WTC11 (cell line): ENCODE measurements at regions not wholly inside any gene's neighbourhood (a gene's known extent, or its start where the extent isn't known, plus 50 kb on each side); places are given as distances from the start of the nearest gene placed in this dataset.

Experiments used
- ATAC-seq: fragments of 200-7000 bp; cut with Tn5 transposase; 2 replicates; pipeline ENCODE4 v1.10.0; 2021; ENCODE audit warnings: mild to moderate bottlenecking, moderate library complexity
- CTCF ChIA-PET: fragments of 300-600 bp; sonication (Branson Sonifier 250); formaldehyde crosslinking; loops from one replicate; lab custom pipeline; 2021; ENCODE audit warnings: antibody characterized with exemption; lab: Charles Lee
- POLR2A ChIA-PET: fragments of 350-600 bp; sonication (Branson Sonifier 250); formaldehyde crosslinking; loops from one replicate; lab custom pipeline; 2021; ENCODE audit warnings: antibody characterized with exemption; lab: Charles Lee
- DNase-seq: peaks from one replicate; pipeline ENCODE4 v3.0.0; 2021; ENCODE audit warnings: low spot score
- H3K27ac Mint-ChIP-seq: 2 replicates; pipeline ENCODE4 v1.8.0; 2021; ENCODE audit warnings: mixed read lengths
- H3K27me3 Mint-ChIP-seq: 2 replicates; pipeline ENCODE4 v1.8.0; 2021; ENCODE audit warnings: low read depth, mild to moderate bottlenecking, moderate library complexity, mixed read lengths
- H3K36me3 Mint-ChIP-seq: 2 replicates; pipeline ENCODE4 v1.8.0; 2021; ENCODE audit warnings: mixed read lengths
- H3K4me1 Mint-ChIP-seq: 2 replicates; pipeline ENCODE4 v1.8.0; 2022; ENCODE audit warnings: mixed read lengths
- H3K4me3 Mint-ChIP-seq: 2 replicates; pipeline ENCODE4 v1.8.0; 2021; ENCODE audit warnings: mild to moderate bottlenecking, moderate library complexity, mixed read lengths
- H3K9me3 Mint-ChIP-seq: 2 replicates; pipeline ENCODE4 v1.8.0; 2021; ENCODE audit warnings: mixed read lengths
- ARID4B ChIP-seq: sonication (generic); formaldehyde crosslinking; IDR thresholded peaks from 2 replicates; pipeline ENCODE4 v1.8.0; 2023; ENCODE audit warnings: missing genetic modification reagents, mild to moderate bottlenecking, borderline replicate concordance
- CDX4 ChIP-seq: fragments of 250-450 bp; sonication (Bioruptor Pico); IDR thresholded peaks from 2 replicates; pipeline ENCODE4 v1.9.0; 2021; ENCODE audit warnings: moderate library complexity, mild to moderate bottlenecking, inconsistent platforms, borderline replicate concordance
- EMX1 ChIP-seq: fragments of 250-450 bp; sonication (Bioruptor Pico); IDR thresholded peaks from 2 replicates; pipeline ENCODE4 v1.8.0; 2021; ENCODE audit warnings: mild to moderate bottlenecking
- ERG ChIP-seq: fragments of 250-450 bp; sonication (Bioruptor Pico); IDR thresholded peaks from 2 replicates; pipeline ENCODE4 v1.8.0; 2021; ENCODE audit warnings: mild to moderate bottlenecking
- ESRRA ChIP-seq: sonication (generic); formaldehyde crosslinking; IDR thresholded peaks from 2 replicates; pipeline ENCODE4 v1.8.1; 2022; ENCODE audit warnings: mild to moderate bottlenecking, missing genetic modification reagents, borderline replicate concordance
- FOXJ3 ChIP-seq: sonication (generic); formaldehyde crosslinking; IDR thresholded peaks from 2 replicates; pipeline ENCODE4 v1.9.0; 2021; ENCODE audit warnings: missing genetic modification reagents, mild to moderate bottlenecking, borderline replicate concordance
- GABPB1 ChIP-seq: sonication (generic); formaldehyde crosslinking; IDR thresholded peaks from 2 replicates; pipeline ENCODE4 v1.8.1; 2023; ENCODE audit warnings: mild to moderate bottlenecking, missing genetic modification reagents
- GTF2I ChIP-seq: fragments of 250-450 bp; sonication (Bioruptor Pico); conservative IDR thresholded peaks from 2 replicates; pipeline ENCODE4 v1.4.0; 2021; ENCODE audit warnings: mild to moderate bottlenecking
- IRF2 ChIP-seq: sonication (generic); formaldehyde crosslinking; IDR thresholded peaks from 2 replicates; pipeline ENCODE4 v1.8.0; 2022; ENCODE audit warnings: low read depth, missing genetic modification reagents, borderline replicate concordance
- JUN ChIP-seq: sonication (generic); formaldehyde crosslinking; IDR thresholded peaks from 2 replicates; pipeline ENCODE4 v1.8.0; 2023; ENCODE audit warnings: mild to moderate bottlenecking, missing genetic modification reagents
- KAT7 ChIP-seq: sonication (generic); formaldehyde crosslinking; IDR thresholded peaks from 2 replicates; pipeline ENCODE4 v1.8.1; 2023; ENCODE audit warnings: missing genetic modification reagents, mild to moderate bottlenecking, borderline replicate concordance
- MXD4 ChIP-seq: fragments of 250-450 bp; sonication (Bioruptor Pico); IDR thresholded peaks from 2 replicates; pipeline ENCODE4 v1.8.0; 2021; ENCODE audit warnings: mild to moderate bottlenecking, moderate library complexity, borderline replicate concordance
- OVOL2 ChIP-seq: fragments of 250-450 bp; sonication (Bioruptor Pico); IDR thresholded peaks from 2 replicates; pipeline ENCODE4 v1.9.0; 2021; ENCODE audit warnings: mild to moderate bottlenecking, borderline replicate concordance
- RORB ChIP-seq: fragments of 250-450 bp; sonication (Bioruptor Pico); IDR thresholded peaks from 2 replicates; pipeline ENCODE4 v1.9.0; 2021; ENCODE audit warnings: mild to moderate bottlenecking
- STAT6 ChIP-seq: sonication (generic); formaldehyde crosslinking; conservative IDR thresholded peaks from 2 replicates; pipeline ENCODE4 v1.8.1; 2023; ENCODE audit warnings: mild to moderate bottlenecking, low read depth, missing genetic modification reagents, moderate library complexity
- TEAD4 ChIP-seq: sonication (generic); formaldehyde crosslinking; IDR thresholded peaks from 2 replicates; pipeline ENCODE4 v1.8.0; 2022; ENCODE audit warnings: mild to moderate bottlenecking, missing genetic modification reagents
- TP53 ChIP-seq: sonication (generic); formaldehyde crosslinking; IDR thresholded peaks from 2 replicates; pipeline ENCODE4 v1.8.1; 2023; ENCODE audit warnings: mild to moderate bottlenecking, missing genetic modification reagents
- USF2 ChIP-seq: sonication (generic); formaldehyde crosslinking; IDR thresholded peaks from 2 replicates; pipeline ENCODE4 v1.8.1; 2023; ENCODE audit warnings: mild to moderate bottlenecking, missing genetic modification reagents, moderate library complexity
- ZNF317 ChIP-seq: sonication (generic); formaldehyde crosslinking; IDR thresholded peaks from 2 replicates; pipeline ENCODE4 v1.8.1; 2023; ENCODE audit warnings: low read depth, mild to moderate bottlenecking, moderate library complexity, missing genetic modification reagents, borderline replicate concordance
- ZNF416 ChIP-seq: fragments of 250-450 bp; sonication (Bioruptor Pico); IDR thresholded peaks from 2 replicates; pipeline ENCODE4 v1.9.0; 2021; ENCODE audit warnings: mild to moderate bottlenecking, inconsistent platforms
- ZNF423 ChIP-seq: fragments of 250-450 bp; sonication (Bioruptor Pico); IDR thresholded peaks from 2 replicates; pipeline ENCODE4 v2.1.2; 2022; ENCODE audit warnings: mild to moderate bottlenecking, moderate library complexity
- ZNF425 ChIP-seq: fragments of 250-450 bp; sonication (Bioruptor Pico); conservative IDR thresholded peaks from 2 replicates; pipeline ENCODE4 v1.9.0; 2021; ENCODE audit warnings: mild to moderate bottlenecking
- ZNF671 ChIP-seq: fragments of 250-450 bp; sonication (Bioruptor Pico); IDR thresholded peaks from 2 replicates; pipeline ENCODE4 v1.8.0; 2021; ENCODE audit warnings: mild to moderate bottlenecking

- no peak overlapping the region for H3K4me3 Mint-ChIP-seq
- DNase-seq (no peak), ATAC-seq (no peak)
- no peaks in the 10 kb centered on the region for H3K4me1 Mint-ChIP-seq
- TF ChIP-seq ESRRA, result no peak
- TF ChIP-seq TEAD4 (CRISPR knock-in tag), result no peak
- TF ChIP-seq FOXJ3 (CRISPR knock-in tag), result no peak
- no peak for TF ChIP-seq ERG (CRISPR knock-in tag)
- TF ChIP-seq STAT6 (CRISPR knock-in tag), result no peak
- TF ChIP-seq ZNF416 (CRISPR knock-in tag), result no peak
- TF ChIP-seq GTF2I (CRISPR knock-in tag), result no peak
- no peak for TF ChIP-seq JUN (CRISPR knock-in tag)
- no peak for TF ChIP-seq MXD4 (CRISPR knock-in tag)
- TF ChIP-seq TP53 (CRISPR knock-in tag), result no peak
- no peak for TF ChIP-seq ZNF671 (CRISPR knock-in tag)
- TF ChIP-seq ZNF423 (CRISPR knock-in tag), result no peak
- no peak for TF ChIP-seq EMX1
- TF ChIP-seq USF2 (CRISPR knock-in tag), result no peak
- H3K9me3 Mint-ChIP-seq, result peaks cover 20% of the 10 kb centered on the region
- ChIA-PET POLR2A (no interaction called here), CTCF (no interaction called here)
- no peaks in the 10 kb centered on the region for H3K27me3 Mint-ChIP-seq
- H3K27ac Mint-ChIP-seq, result no peak overlapping the region
- peaks cover 6% of the 10 kb centered on the region for H3K36me3 Mint-ChIP-seq
These were observed 300.1 kb upstream of the LUZP2 start for GRCh38 chr11:24196733-24197132.

GRCh38 chr11:24198481-24198880 lies 298.4 kb upstream of the LUZP2 start:
- Mint-ChIP-seq H3K4me1 (no peaks in the 10 kb centered on the region), H3K4me3 (no peak overlapping the region), H3K9me3 (peaks cover 8% of the 10 kb centered on the region), H3K27ac (no peak overlapping the region), H3K36me3 (no peaks in the 10 kb centered on the region), H3K27me3 (no peaks in the 10 kb centered on the region)
- POLR2A ChIA-PET, result no interaction called here
- ATAC-seq (no peak), DNase-seq (no peak)
- CTCF ChIA-PET, result interaction anchor here (0.6 kb wide), 1 partner anchor 16 kb away, joined by 3 read pairs; no protein-coding TSS in a partner anchor
- TF ChIP-seq GABPB1 (CRISPR knock-in tag) (no peak), ERG (CRISPR knock-in tag) (no peak), IRF2 (CRISPR knock-in tag) (no peak), RORB (no peak), CDX4 (CRISPR knock-in tag) (no peak), OVOL2 (CRISPR knock-in tag) (no peak), ZNF317 (CRISPR knock-in tag) (no peak), ZNF425 (CRISPR knock-in tag) (no peak), ARID4B (no peak), KAT7 (CRISPR knock-in tag) (no peak), EMX1 (no peak)
